ENCODE measurements at regions not wholly inside any gene's neighbourhood (a gene's known extent, or its start where the extent isn't known, plus 50 kb on each side); places are given as distances from the start of the nearest gene placed in this dataset.

DNA sequence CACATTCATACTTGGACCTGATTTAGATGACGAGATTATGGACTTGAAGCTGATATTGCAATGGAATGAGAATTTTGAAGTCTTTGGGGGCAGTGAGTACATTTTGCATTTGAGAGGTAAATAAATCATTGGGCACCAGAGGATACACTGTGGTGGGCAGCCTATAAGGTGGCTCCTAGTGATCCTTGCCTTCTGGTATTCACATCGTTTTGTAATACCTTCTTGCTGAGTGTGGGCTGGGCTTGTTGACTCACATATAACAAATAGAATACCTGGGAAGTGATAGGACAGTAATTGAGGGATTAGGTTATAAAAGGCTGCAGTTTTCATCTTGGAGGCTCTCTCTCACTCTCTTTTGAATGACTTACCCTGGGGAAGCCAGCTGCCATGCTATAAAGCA lies 605.5 kb upstream of the KCNMB2 start:
- no peak overlapping the region for H3K4me3 ChIP-seq (ENCODE audit: low read depth, low read length)
- TF ChIP-seq, protein P1, sequence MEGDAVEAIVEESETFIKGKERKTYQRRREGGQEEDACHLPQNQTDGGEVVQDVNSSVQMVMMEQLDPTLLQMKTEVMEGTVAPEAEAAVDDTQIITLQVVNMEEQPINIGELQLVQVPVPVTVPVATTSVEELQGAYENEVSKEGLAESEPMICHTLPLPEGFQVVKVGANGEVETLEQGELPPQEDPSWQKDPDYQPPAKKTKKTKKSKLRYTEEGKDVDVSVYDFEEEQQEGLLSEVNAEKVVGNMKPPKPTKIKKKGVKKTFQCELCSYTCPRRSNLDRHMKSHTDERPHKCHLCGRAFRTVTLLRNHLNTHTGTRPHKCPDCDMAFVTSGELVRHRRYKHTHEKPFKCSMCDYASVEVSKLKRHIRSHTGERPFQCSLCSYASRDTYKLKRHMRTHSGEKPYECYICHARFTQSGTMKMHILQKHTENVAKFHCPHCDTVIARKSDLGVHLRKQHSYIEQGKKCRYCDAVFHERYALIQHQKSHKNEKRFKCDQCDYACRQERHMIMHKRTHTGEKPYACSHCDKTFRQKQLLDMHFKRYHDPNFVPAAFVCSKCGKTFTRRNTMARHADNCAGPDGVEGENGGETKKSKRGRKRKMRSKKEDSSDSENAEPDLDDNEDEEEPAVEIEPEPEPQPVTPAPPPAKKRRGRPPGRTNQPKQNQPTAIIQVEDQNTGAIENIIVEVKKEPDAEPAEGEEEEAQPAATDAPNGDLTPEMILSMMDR (IDR thresholded peaks at IDR 0.05; ENCODE audit: insufficient read depth, low read depth, low read length), result no peak
- DNase-seq (ENCODE audit: low read depth), result no peak

DNA sequence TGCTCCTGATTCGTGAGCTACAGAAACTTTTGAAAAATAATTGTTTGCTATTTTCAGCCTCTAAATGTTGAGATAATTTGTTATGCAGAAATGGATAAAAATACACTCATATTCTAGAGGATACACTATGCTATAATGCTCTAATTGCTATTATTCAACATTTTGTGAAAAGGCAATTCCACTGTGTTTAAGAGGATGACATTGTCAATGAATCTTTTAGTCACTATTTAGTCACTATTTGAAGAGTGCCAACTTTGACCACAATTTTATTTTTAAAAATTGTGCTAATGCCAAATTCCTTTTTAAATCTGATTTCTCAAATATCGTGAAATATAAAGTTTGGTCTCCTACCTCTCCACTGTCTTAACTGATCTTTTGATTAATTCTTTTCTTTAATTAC lies 604.9 kb upstream of the KCNMB2 start:
- TF ChIP-seq, protein P1 (IDR thresholded peaks at IDR 0.05; ENCODE audit: insufficient read depth, low read depth, low read length), result no peak
- no peak for DNase-seq (ENCODE audit: low read depth)
- no peak overlapping the region for H3K4me3 ChIP-seq (ENCODE audit: low read depth, low read length)

DNA sequence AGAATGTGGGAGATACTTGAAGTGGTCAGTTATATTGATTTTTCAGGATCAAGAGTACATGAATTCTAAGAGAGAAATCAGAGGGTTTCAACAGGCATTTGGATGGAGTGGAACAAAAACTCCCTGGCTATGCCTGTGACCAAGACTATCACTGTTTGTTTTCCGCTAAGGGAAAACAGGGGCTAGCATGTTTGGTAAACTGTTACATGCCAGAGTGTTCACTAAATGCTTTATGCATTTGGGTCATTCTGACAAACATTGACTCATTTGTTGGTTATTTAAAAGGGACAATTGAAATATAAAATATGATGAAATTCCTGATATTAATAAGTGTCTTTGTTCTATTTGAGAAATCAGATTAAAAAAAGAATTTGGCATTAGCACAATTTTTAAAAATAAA lies 603.9 kb upstream of the KCNMB2 start:
- H3K4me3 ChIP-seq (ENCODE audit: low read depth, low read length), result no peak overlapping the region
- DNase-seq (ENCODE audit: low read depth), result peak; percentile 20
- TF ChIP-seq, protein P1 (IDR thresholded peaks at IDR 0.05; ENCODE audit: insufficient read depth, low read depth, low read length), result no peak

DNA sequence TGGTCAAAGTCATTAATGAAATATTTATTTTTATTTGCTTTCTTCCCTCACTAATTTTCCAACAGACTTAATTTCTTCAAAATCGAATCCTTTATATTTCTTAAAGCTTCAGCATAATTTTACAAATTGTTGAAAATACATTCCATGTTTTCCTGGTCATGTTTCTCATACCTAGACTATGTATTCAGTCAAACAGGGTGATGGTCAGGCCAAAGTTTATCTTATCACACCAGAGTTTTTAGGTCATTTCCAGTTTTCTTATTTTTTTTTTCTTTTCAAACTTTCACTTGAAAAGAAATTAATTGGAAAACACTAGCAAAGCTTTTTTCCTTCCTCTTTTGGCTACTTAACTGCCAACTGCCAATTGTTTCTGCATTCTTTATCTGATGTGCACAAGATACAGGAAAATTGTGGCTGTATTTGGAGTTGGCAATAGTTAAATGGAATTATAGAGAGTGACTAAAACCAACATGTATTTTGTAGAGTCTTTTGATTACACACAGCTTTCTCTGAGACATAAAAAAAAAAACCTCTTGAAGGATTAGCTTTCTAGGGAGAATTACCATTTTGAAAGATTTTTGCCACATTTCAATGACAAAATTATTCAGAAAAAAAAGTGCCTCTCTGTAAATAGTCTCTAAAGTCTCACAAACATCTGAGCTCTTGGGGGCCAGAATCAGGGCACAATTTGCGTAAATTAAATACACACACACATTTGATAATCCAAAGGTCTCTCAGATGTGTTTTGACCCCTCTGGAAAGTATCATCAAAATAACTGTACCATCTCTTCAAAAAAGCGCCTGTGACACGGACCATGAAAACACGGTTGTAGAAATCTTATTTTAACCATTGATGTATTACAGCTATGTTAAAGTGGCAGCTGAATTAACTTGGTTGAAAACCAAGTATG lies 603.2 kb upstream of the KCNMB2 start:
- no peak for DNase-seq (ENCODE audit: low read depth)

DNA sequence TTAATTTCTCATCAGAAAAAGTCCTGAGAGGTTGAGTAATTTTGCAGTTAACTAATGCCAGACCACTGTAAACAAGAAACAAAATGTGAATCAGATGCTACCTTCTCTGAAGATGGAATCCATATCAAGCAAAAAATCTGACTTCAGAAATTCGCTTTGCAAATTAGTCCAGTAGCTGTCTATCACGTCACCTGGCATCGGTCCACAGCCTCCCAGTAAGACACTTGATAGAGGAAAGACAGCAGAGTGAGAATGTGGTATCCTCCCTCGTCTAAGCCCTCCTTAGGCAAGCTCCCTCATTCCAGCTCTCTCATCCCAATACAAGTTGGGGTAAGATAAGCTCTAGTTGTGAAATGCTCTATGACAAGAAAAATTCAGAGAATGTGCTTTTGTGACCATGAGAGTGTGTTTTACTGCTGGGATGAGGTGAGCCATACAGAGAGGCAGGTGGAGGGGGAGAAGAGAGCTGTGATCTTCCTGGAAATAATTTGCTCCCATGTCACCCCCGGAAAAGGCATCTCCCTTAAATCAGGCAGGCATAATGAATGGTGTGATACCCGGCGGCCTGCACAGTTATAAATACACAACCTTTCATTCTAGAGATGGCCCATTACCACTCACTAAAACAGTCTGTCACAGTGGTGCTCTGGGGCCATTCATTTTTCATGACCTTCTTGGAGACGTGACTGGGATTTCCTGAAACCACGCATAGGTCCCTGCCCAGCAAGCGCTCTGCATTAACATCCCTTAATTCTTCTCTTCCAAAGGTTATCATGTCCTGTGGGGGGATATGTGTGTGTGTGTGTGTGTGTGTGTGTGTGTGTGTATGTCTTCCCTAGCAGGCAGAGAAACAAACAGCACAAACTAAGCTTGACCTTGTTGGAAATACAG lies 602.0 kb upstream of the KCNMB2 start:
- no peak overlapping the region for H3K4me3 ChIP-seq (ENCODE audit: low read depth, low read length)
- TF ChIP-seq, protein P1 (IDR thresholded peaks at IDR 0.05; ENCODE audit: insufficient read depth, low read depth, low read length), result no peak
- peak; percentile 85 for DNase-seq (ENCODE audit: low read depth)

More for the DNA sequence above, 603.2 kb upstream of the KCNMB2 start:
- no peak overlapping the region for H3K4me3 ChIP-seq (ENCODE audit: low read depth, low read length)
- TF ChIP-seq, protein P1 (IDR thresholded peaks at IDR 0.05; ENCODE audit: insufficient read depth, low read depth, low read length), result no peak

DNA sequence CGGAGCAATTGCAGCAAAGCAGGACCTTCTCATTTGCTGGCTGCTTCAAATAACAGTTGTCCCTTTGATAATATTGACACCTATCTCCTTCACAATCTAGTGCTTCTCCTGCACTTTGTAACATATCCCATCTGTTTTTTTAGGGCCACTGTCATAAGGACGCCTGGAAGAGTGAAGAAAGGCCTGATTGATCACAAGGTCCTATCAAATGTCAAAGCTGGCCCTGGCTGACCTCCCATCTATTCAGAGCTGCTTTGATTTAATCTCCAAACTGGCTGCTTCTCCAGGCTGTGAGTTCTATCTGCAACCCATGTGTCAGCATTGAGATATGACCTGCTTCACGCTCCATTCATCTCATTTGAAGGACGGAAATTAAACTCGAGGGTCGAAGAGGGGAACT lies 601.2 kb upstream of the KCNMB2 start:
- DNase-seq (ENCODE audit: low read depth), result no peak

More for the DNA sequence above, 601.2 kb upstream of the KCNMB2 start:
- no peak overlapping the region for H3K4me3 ChIP-seq (ENCODE audit: low read depth, low read length)
- TF ChIP-seq, protein P1 (IDR thresholded peaks at IDR 0.05; ENCODE audit: insufficient read depth, low read depth, low read length), result no peak
